Nephron progenitor cell (in vitro differentiated cells): ENCODE measurements at regions not wholly inside any gene's neighbourhood (a gene's known extent, or its start where the extent isn't known, plus 50 kb on each side); places are given as distances from the start of the nearest gene placed in this dataset.

Experiments used
- DNase-seq: peaks from one replicate; pipeline ENCODE4 v3.0.0; 2021
- H3K27ac Mint-ChIP-seq: 2 replicates; pipeline ENCODE4 v1.8.0; 2021; ENCODE audit warnings: mild to moderate bottlenecking, moderate library complexity, mixed read lengths
- H3K27me3 Mint-ChIP-seq: 2 replicates; pipeline ENCODE4 v1.8.0; 2021; ENCODE audit warnings: mild to moderate bottlenecking, low read depth, mixed read lengths; ENCODE audit not compliant: poor library complexity
- H3K36me3 Mint-ChIP-seq: 2 replicates; pipeline ENCODE4 v1.8.0; 2021; ENCODE audit warnings: low read depth, mixed read lengths
- H3K4me1 Mint-ChIP-seq: 2 replicates; pipeline ENCODE4 v1.8.0; 2021; ENCODE audit warnings: mixed read lengths
- H3K4me3 Mint-ChIP-seq: 2 replicates; pipeline ENCODE4 v1.8.0; 2021; ENCODE audit warnings: mild to moderate bottlenecking, moderate library complexity, mixed read lengths
- H3K9me3 Mint-ChIP-seq: 2 replicates; pipeline ENCODE4 v1.8.0; 2021; ENCODE audit warnings: mild to moderate bottlenecking, moderate library complexity, mixed read lengths
- TF ChIP-seq, protein P1 (sequence below): fragments of 200-600 bp; sonication (generic); IDR thresholded peaks from 2 replicates; pipeline ENCODE4 v1.5.0; 2021; ENCODE audit warnings: antibody characterized with exemption

GRCh38 chr5:155406815-155407214 is 393.3 kb downstream of the KIF4B start:
- H3K4me1 Mint-ChIP-seq, result no peaks in the 10 kb centered on the region
- H3K36me3 Mint-ChIP-seq, result no peaks in the 10 kb centered on the region
- DNase-seq, result no peak
- H3K4me3 Mint-ChIP-seq, result no peak overlapping the region
- TF ChIP-seq, protein P1, sequence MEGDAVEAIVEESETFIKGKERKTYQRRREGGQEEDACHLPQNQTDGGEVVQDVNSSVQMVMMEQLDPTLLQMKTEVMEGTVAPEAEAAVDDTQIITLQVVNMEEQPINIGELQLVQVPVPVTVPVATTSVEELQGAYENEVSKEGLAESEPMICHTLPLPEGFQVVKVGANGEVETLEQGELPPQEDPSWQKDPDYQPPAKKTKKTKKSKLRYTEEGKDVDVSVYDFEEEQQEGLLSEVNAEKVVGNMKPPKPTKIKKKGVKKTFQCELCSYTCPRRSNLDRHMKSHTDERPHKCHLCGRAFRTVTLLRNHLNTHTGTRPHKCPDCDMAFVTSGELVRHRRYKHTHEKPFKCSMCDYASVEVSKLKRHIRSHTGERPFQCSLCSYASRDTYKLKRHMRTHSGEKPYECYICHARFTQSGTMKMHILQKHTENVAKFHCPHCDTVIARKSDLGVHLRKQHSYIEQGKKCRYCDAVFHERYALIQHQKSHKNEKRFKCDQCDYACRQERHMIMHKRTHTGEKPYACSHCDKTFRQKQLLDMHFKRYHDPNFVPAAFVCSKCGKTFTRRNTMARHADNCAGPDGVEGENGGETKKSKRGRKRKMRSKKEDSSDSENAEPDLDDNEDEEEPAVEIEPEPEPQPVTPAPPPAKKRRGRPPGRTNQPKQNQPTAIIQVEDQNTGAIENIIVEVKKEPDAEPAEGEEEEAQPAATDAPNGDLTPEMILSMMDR, result no peak
- H3K27ac Mint-ChIP-seq, result no peak overlapping the region
- H3K27me3 Mint-ChIP-seq, result peaks cover 3% of the 10 kb centered on the region
- peaks cover 27% of the 10 kb centered on the region for H3K9me3 Mint-ChIP-seq

GRCh38 chr5:155408465-155408864 is 394.9 kb downstream of the KIF4B start:
- Mint-ChIP-seq H3K27ac (no peak overlapping the region), H3K27me3 (peaks cover 3% of the 10 kb centered on the region), H3K4me3 (no peak overlapping the region), H3K9me3 (peaks cover 25% of the 10 kb centered on the region), H3K36me3 (no peaks in the 10 kb centered on the region), H3K4me1 (no peaks in the 10 kb centered on the region)
- no peak for DNase-seq
- TF ChIP-seq, protein P1, result no peak

- Mint-ChIP-seq H3K4me3 (no peak overlapping the region), H3K27me3 (peaks cover under 1% of the 10 kb centered on the region), H3K27ac (no peak overlapping the region), H3K36me3 (no peaks in the 10 kb centered on the region), H3K9me3 (no peaks in the 10 kb centered on the region), H3K4me1 (peaks cover 6% of the 10 kb centered on the region)
- DNase-seq, result no peak
- TF ChIP-seq, protein P1, result no peak
Measured at GRCh38 chr5:155416765-155417164, 403.2 kb downstream of the KIF4B start.

DNA sequence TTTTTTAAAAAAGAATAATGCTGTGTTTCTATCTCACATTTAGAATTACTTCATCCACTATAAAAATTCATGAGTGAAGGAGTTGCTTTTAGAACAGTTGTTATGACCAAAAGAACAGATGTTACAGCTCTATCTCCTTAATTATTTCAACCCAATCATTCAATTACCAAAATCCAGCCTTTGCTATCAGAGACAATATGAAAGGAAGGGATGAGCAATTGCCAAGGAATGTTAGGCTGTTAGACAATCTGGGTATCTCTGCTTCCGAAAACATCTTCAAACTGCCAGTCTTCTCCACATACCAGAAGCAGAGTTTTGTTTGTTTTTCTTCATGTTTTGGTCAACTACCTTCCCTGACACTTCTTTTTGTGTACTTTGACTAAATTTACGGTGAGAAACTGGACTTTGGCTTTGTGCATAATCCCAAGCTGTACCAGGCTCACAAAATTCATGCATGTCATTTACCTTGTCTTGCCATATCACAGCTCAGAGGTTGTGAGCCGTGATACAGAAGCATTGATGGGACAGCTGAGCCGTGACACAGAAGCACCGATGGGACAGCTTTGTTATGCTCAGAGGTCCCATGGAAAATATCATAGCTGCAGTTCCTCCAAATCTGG is 405.5 kb downstream of the KIF4B start:
- H3K4me1 Mint-ChIP-seq, result peaks cover 6% of the 10 kb centered on the region
- no peak for DNase-seq
- no peak overlapping the region for H3K27ac Mint-ChIP-seq
- H3K27me3 Mint-ChIP-seq, result no peaks in the 10 kb centered on the region
- H3K4me3 Mint-ChIP-seq, result no peak overlapping the region
- H3K36me3 Mint-ChIP-seq, result no peaks in the 10 kb centered on the region
- H3K9me3 Mint-ChIP-seq, result no peaks in the 10 kb centered on the region
- TF ChIP-seq, protein P1, result no peak

DNA sequence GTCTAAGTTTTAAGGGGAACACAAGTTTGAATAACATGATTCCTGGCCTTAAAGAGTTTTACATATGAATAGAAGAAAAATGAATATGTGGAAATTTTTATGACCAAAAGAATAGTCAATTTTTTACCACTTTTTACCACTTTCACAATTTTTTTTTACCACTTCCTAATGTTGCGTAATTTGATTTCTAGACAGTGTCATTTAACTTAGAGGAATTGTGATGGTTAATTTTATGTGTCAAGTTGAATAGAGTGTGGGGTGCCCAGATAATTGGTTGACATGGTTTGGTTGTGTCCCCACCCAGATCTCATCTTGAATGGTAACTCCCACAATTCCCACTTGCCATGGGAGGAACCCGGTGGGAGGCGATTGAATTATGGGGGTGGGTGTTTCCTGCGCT is 416.6 kb downstream of the KIF4B start:
- no peak overlapping the region for H3K4me3 Mint-ChIP-seq
- TF ChIP-seq, protein P1, result no peak
- DNase-seq, result no peak
- H3K27ac Mint-ChIP-seq, result no peak overlapping the region
- no peaks in the 10 kb centered on the region for H3K9me3 Mint-ChIP-seq
- H3K27me3 Mint-ChIP-seq, result peaks cover 6% of the 10 kb centered on the region
- no peaks in the 10 kb centered on the region for H3K4me1 Mint-ChIP-seq
- H3K36me3 Mint-ChIP-seq, result no peaks in the 10 kb centered on the region

GRCh38 chr5:155434267-155434666 is 420.7 kb downstream of the KIF4B start:
- Mint-ChIP-seq H3K36me3 (no peaks in the 10 kb centered on the region), H3K4me1 (no peaks in the 10 kb centered on the region), H3K27me3 (no peaks in the 10 kb centered on the region), H3K4me3 (no peak overlapping the region), H3K27ac (no peak overlapping the region), H3K9me3 (peaks cover 10% of the 10 kb centered on the region)
- TF ChIP-seq, protein P1, result no peak
- no peak for DNase-seq
